ENCODE measurements at regions not wholly inside any gene's neighbourhood (a gene's known extent, or its start where the extent isn't known, plus 50 kb on each side); places are given as distances from the start of the nearest gene placed in this dataset.

DNA sequence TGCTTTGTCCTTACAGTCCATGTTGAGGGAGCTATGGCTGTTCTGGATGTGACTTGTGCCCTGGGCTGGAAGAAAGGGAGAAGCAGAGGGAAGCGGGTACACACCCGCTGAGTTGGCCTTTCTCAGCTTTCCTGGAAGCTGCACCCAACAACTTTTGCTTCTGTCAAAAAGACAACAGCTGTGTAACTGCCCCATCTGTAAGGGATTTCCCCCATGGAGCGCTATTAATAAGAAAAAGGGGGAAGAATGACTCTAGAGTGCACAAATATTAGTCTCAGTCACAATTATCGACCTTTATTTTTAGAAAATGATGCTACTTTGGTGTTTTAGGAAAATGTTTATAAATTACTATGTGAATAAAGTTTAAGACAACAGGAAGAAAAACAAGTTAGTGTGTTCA is 368.3 kb downstream of the RAD51AP2 start:
- Histone ChIP-seq H3K4me1 (ENCODE audit: control insufficient read depth in 2 of 3, insufficient read depth in 2 of 3, low read depth in 1 of 3, low read length in 3 of 3) (peaks cover 0 to 2% (median 0%) of the 10 kb centered on the region in 3 donors), H3K36me3 (ENCODE audit: control insufficient read depth in 2 of 3, insufficient read depth in 3 of 3, low read length in 3 of 3) (no peaks in the 10 kb centered on the region)
- FAIRE-seq: no peak

DNA sequence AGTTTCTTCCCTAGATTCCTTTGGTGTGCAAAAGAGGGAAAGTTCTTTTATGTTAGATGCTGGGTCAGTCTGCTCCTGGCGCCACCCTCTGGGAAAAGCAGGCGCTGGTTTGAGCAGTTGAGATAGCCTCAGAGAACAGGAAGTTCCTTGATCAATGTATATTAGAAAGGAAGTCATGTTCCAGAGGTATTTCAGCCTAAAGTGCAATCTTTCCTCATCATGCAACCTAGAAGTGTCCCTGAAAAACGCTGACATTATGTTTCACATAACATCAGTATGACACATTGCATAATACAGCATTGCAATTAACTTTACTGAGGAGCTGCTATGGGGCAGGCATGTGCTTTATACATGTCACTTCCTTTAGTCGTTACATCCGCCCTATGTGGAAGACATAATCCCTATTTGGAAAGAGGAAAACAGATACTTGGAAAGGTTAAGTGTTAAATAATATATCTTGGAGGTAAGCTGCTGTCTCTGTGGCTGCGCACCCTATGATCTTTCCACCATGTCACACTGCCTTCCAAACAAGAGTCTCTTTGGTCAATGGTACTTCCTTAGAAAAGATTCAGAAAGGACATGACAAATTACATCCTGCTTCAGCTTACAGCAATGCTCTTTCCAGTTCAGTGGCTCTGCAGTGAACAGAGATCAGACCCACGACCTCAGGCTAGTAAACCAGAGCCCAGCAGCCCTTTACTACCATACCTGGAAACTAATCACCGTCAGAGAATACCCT is 369.7 kb downstream of the RAD51AP2 start:
- H3K4me3 ChIP-seq (ENCODE audit: low read length in 3 of 3): no peak overlapping the region
- TF ChIP-seq, protein P1, sequence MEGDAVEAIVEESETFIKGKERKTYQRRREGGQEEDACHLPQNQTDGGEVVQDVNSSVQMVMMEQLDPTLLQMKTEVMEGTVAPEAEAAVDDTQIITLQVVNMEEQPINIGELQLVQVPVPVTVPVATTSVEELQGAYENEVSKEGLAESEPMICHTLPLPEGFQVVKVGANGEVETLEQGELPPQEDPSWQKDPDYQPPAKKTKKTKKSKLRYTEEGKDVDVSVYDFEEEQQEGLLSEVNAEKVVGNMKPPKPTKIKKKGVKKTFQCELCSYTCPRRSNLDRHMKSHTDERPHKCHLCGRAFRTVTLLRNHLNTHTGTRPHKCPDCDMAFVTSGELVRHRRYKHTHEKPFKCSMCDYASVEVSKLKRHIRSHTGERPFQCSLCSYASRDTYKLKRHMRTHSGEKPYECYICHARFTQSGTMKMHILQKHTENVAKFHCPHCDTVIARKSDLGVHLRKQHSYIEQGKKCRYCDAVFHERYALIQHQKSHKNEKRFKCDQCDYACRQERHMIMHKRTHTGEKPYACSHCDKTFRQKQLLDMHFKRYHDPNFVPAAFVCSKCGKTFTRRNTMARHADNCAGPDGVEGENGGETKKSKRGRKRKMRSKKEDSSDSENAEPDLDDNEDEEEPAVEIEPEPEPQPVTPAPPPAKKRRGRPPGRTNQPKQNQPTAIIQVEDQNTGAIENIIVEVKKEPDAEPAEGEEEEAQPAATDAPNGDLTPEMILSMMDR (IDR thresholded peaks at IDR 0.05; ENCODE audit: borderline replicate concordance, extremely low read depth, insufficient read depth): no peak
- H3K27ac ChIP-seq (ENCODE audit: low read depth in 2 of 2, low read length in 2 of 2): no peak overlapping the region
- H3K9ac ChIP-seq (ENCODE audit: low read length in 3 of 3): no peak overlapping the region
- intact Hi-C loops (cut with DNase I): no loop called here
- FAIRE-seq: no peak
- DNase-seq: peak in 4 of 5 donors; percentile 41 to 76 (median 64)
- H3K9me3 ChIP-seq (ENCODE audit: control insufficient read depth in 2 of 3, insufficient read depth in 1 of 3, low read length in 3 of 3): no peaks in the 10 kb centered on the region
- H3K4me1 ChIP-seq (ENCODE audit: control insufficient read depth in 2 of 3, insufficient read depth in 2 of 3, low read depth in 1 of 3, low read length in 3 of 3): peaks cover 0 to 2% (median 0%) of the 10 kb centered on the region in 3 donors
- H3K27me3 ChIP-seq (ENCODE audit: control insufficient read depth, insufficient read depth, low read length): no peaks in the 10 kb centered on the region
- H3K36me3 ChIP-seq (ENCODE audit: control insufficient read depth in 2 of 3, insufficient read depth in 3 of 3, low read length in 3 of 3): no peaks in the 10 kb centered on the region

More for the DNA sequence above, 368.3 kb downstream of the RAD51AP2 start:
- Histone ChIP-seq H3K9ac (ENCODE audit: low read length in 3 of 3) (no peak overlapping the region), H3K4me3 (ENCODE audit: low read length in 3 of 3) (no peak overlapping the region), H3K9me3 (ENCODE audit: control insufficient read depth in 2 of 3, insufficient read depth in 1 of 3, low read length in 3 of 3) (no peaks in the 10 kb centered on the region), H3K27me3 (ENCODE audit: control insufficient read depth, insufficient read depth, low read length) (no peaks in the 10 kb centered on the region), H3K27ac (ENCODE audit: low read depth in 2 of 2, low read length in 2 of 2) (no peak overlapping the region)
- intact Hi-C loops (cut with DNase I): no loop called here
- TF ChIP-seq, protein P1 (IDR thresholded peaks at IDR 0.05; ENCODE audit: borderline replicate concordance, extremely low read depth, insufficient read depth): no peak
- no peak for DNase-seq

GRCh38 chr2:17146358-17146757 is 371.9 kb downstream of the RAD51AP2 start:
- FAIRE-seq: no peak
- no peak overlapping the region for H3K9ac ChIP-seq (ENCODE audit: low read length in 3 of 3)

More at GRCh38 chr2:17146358-17146757, 371.9 kb downstream of the RAD51AP2 start:
- Histone ChIP-seq H3K27ac (ENCODE audit: low read depth in 2 of 2, low read length in 2 of 2) (no peak overlapping the region), H3K4me3 (ENCODE audit: low read length in 3 of 3) (no peak overlapping the region), H3K36me3 (ENCODE audit: control insufficient read depth in 2 of 3, insufficient read depth in 3 of 3, low read length in 3 of 3) (no peaks in the 10 kb centered on the region), H3K9me3 (ENCODE audit: control insufficient read depth in 2 of 3, insufficient read depth in 1 of 3, low read length in 3 of 3) (no peaks in the 10 kb centered on the region), H3K4me1 (ENCODE audit: control insufficient read depth in 2 of 3, insufficient read depth in 2 of 3, low read depth in 1 of 3, low read length in 3 of 3) (peaks cover 0 to 2% (median 0%) of the 10 kb centered on the region in 3 donors), H3K27me3 (ENCODE audit: control insufficient read depth, insufficient read depth, low read length) (no peaks in the 10 kb centered on the region)
- DNase-seq: no peak
- intact Hi-C loops (cut with DNase I): no loop called here
- TF ChIP-seq, protein P1 (IDR thresholded peaks at IDR 0.05; ENCODE audit: borderline replicate concordance, extremely low read depth, insufficient read depth): no peak
